Endodermal cell (in vitro differentiated cells): ENCODE measurements at regions not wholly inside any gene's neighbourhood (a gene's known extent, or its start where the extent isn't known, plus 50 kb on each side); places are given as distances from the start of the nearest gene placed in this dataset.

Experiments used
- DNase-seq: peaks from one replicate; pipeline ENCODE4 v3.0.0-alpha.2; 2017
- H3K27ac ChIP-seq: 2 replicates; pipeline ENCODE4 v1.5.1; 2013; ENCODE audit warnings: mild to moderate bottlenecking, low read depth, low read length, moderate library complexity
- H3K27me3 ChIP-seq: 2 replicates; pipeline ENCODE4 v1.6.1; 2013; ENCODE audit warnings: mild to moderate bottlenecking, low read length, moderate library complexity; ENCODE audit not compliant: insufficient read depth, control insufficient read depth, poor library complexity, severe bottlenecking
- H3K36me3 ChIP-seq: 2 replicates; pipeline ENCODE4 v1.7.0; 2013; ENCODE audit warnings: mild to moderate bottlenecking, low read length, moderate library complexity; ENCODE audit not compliant: control insufficient read depth, insufficient read depth
- H3K4me1 ChIP-seq: one replicate; pipeline ENCODE4 v1.7.0; 2013; ENCODE audit warnings: low read length; ENCODE audit not compliant: control insufficient read depth, insufficient read depth
- H3K4me3 ChIP-seq: 2 replicates; pipeline ENCODE4 v1.5.1; 2013; ENCODE audit warnings: mild to moderate bottlenecking, low read length, moderate library complexity
- H3K9ac ChIP-seq: 2 replicates; pipeline ENCODE4 v1.6.1; 2013; ENCODE audit warnings: mild to moderate bottlenecking, low read length, moderate library complexity; ENCODE audit not compliant: poor library complexity, severe bottlenecking; ENCODE audit errors: extremely low read depth
- H3K9me3 ChIP-seq: 2 replicates; pipeline ENCODE4 v1.6.1; 2013; ENCODE audit warnings: mild to moderate bottlenecking, low read length, moderate library complexity; ENCODE audit not compliant: control insufficient read depth
- H3K27ac Mint-ChIP-seq: 2 replicates; pipeline ENCODE4 v1.8.0; 2020; ENCODE audit warnings: mixed read lengths
- H3K27me3 Mint-ChIP-seq: 2 replicates; pipeline ENCODE4 v1.8.0; 2021; ENCODE audit warnings: mild to moderate bottlenecking, mixed read lengths; ENCODE audit not compliant: insufficient read depth
- H3K36me3 Mint-ChIP-seq: 2 replicates; pipeline ENCODE4 v1.8.0; 2020; ENCODE audit warnings: low read depth, mixed read lengths
- H3K4me1 Mint-ChIP-seq: 2 replicates; pipeline ENCODE4 v1.8.0; 2020; ENCODE audit warnings: mixed read lengths
- H3K4me3 Mint-ChIP-seq: 2 replicates; pipeline ENCODE4 v1.8.0; 2020; ENCODE audit warnings: mild to moderate bottlenecking, moderate library complexity, mixed read lengths
- H3K9me3 Mint-ChIP-seq: 2 replicates; pipeline ENCODE4 v1.8.0; 2020; ENCODE audit warnings: mild to moderate bottlenecking, mixed read lengths
- WGBS, 2 experiments: methylation state at CpG; one replicate each; pipeline versions ENCODE4 v1.1.5 to v1.1.7; 2013; ENCODE audit warnings: missing lambda C conversion rate in 2 of 2, mixed read lengths in 1 of 2; ENCODE audit not compliant: insufficient coverage in 1 of 2, insufficient read length in 1 of 2; 5-methylcytosine and 5-hydroxymethylcytosine counted together
- TF ChIP-seq, protein P1 (sequence below): fragments of 200-600 bp; sonication (generic); conservative IDR thresholded peaks from 2 replicates; pipeline ENCODE4 v1.5.0; 2021; ENCODE audit warnings: antibody characterized with exemption, mild to moderate bottlenecking

DNA sequence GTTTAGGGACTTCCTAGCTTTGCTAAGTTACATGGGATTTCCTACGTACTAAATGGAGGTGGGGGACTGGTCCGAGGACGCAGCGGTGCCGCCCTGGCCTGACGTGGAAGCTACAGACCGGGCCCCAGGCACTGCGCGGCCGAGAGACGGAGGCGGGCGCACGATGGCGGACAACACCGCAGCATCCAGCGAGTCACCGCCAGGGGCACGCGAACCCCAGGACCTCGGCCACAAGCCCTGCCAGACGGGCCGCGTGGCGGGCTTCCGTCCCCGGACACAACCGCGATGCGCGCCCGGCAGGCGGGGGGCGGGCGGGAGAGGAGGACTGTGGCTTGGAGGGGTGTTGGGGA, 1516.9 kb upstream of the DEFB115 start:
- Mint-ChIP-seq H3K27me3 (no peaks in the 10 kb centered on the region), H3K36me3 (peaks cover 3% of the 10 kb centered on the region), H3K27ac (no peak overlapping the region), H3K4me3 (no peak overlapping the region), H3K4me1 (no peaks in the 10 kb centered on the region), H3K9me3 (peaks cover 77% of the 10 kb centered on the region)
- TF ChIP-seq, protein P1, sequence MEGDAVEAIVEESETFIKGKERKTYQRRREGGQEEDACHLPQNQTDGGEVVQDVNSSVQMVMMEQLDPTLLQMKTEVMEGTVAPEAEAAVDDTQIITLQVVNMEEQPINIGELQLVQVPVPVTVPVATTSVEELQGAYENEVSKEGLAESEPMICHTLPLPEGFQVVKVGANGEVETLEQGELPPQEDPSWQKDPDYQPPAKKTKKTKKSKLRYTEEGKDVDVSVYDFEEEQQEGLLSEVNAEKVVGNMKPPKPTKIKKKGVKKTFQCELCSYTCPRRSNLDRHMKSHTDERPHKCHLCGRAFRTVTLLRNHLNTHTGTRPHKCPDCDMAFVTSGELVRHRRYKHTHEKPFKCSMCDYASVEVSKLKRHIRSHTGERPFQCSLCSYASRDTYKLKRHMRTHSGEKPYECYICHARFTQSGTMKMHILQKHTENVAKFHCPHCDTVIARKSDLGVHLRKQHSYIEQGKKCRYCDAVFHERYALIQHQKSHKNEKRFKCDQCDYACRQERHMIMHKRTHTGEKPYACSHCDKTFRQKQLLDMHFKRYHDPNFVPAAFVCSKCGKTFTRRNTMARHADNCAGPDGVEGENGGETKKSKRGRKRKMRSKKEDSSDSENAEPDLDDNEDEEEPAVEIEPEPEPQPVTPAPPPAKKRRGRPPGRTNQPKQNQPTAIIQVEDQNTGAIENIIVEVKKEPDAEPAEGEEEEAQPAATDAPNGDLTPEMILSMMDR, result no peak
- Histone ChIP-seq H3K27ac (no peak overlapping the region), H3K36me3 (no peaks in the 10 kb centered on the region), H3K27me3 (no peaks in the 10 kb centered on the region), H3K9me3 (peaks cover 16% of the 10 kb centered on the region), H3K9ac (no peak overlapping the region), H3K4me1 (no peaks in the 10 kb centered on the region), H3K4me3 (no peak overlapping the region)
- WGBS, 2 experiments, result 88 to 95% methylated on average over 17 to 27 of the region's 35 CpGs
- DNase-seq, result no peak

DNA sequence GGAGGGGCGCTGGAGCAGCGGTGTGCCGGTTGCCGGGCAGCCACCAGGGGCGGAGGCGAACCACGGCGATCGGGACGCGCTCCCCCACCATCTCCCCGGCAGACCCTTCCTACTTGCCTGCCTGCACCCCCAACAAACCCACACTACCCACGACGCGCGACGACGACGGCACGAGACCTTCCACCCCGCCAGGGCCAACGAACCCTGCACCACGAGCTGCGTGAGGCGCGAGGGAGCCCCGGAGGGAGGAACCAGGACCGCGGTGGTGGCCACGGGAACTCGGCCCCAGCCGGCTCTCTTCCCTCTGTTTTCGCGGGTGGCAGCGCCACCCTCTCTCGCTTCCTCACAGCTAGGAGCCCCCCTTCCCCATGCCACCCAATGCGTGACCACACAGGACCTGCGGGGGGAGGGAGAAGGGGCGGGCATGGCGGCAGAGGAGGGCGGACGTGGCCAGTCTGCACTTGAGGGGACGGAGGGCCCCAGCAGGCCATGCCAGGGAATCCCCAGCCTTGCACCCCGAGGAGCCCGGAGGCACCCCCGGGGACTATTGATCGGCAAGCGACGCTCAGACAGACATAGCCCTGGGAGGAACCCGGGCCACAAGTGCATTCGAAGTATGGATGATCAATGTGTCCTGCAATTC, 1516.4 kb upstream of the DEFB115 start:
- 84 to 89% methylated on average over 6 to 39 of the region's 51 CpGs for WGBS, 2 experiments
- Histone ChIP-seq H3K27ac (no peak overlapping the region), H3K4me1 (no peaks in the 10 kb centered on the region), H3K9ac (no peak overlapping the region), H3K4me3 (no peak overlapping the region), H3K27me3 (no peaks in the 10 kb centered on the region), H3K9me3 (peaks cover 17% of the 10 kb centered on the region), H3K36me3 (no peaks in the 10 kb centered on the region)
- Mint-ChIP-seq H3K36me3 (peaks cover 3% of the 10 kb centered on the region), H3K27me3 (no peaks in the 10 kb centered on the region), H3K9me3 (peaks cover 77% of the 10 kb centered on the region), H3K27ac (no peak overlapping the region), H3K4me3 (no peak overlapping the region), H3K4me1 (no peaks in the 10 kb centered on the region)
- TF ChIP-seq, protein P1, result no peak
- DNase-seq, result peak; percentile 13

DNA sequence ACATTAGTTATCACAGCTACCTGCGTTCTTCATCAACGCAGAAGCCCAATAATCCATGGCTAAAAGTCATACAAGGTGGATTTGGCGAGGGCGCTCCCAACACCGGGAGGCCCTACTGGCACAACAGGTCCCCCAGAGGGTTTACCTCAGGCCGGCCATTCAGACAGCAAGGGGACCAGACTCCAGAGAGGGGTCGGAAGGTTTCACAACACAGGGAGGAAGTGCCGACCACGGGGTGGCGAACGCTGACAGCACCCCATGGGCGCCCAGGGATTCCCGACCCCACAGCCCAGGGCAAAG, 1515.9 kb upstream of the DEFB115 start:
- Histone ChIP-seq H3K9ac (no peak overlapping the region), H3K4me3 (no peak overlapping the region), H3K27ac (no peak overlapping the region), H3K36me3 (no peaks in the 10 kb centered on the region), H3K27me3 (no peaks in the 10 kb centered on the region), H3K9me3 (peaks cover 20% of the 10 kb centered on the region), H3K4me1 (no peaks in the 10 kb centered on the region)
- DNase-seq, result peak; percentile 23
- Mint-ChIP-seq H3K9me3 (peaks cover 77% of the 10 kb centered on the region), H3K4me1 (no peaks in the 10 kb centered on the region), H3K36me3 (peaks cover 3% of the 10 kb centered on the region), H3K27ac (no peak overlapping the region), H3K27me3 (no peaks in the 10 kb centered on the region), H3K4me3 (no peak overlapping the region)
- WGBS, 2 experiments, result 92 to 98% methylated on average over 11 to 13 of the region's 13 CpGs
- TF ChIP-seq, protein P1, result no peak
